ENCODE measurements at regions not wholly inside any gene's neighbourhood (a gene's known extent, or its start where the extent isn't known, plus 50 kb on each side); places are given as distances from the start of the nearest gene placed in this dataset.

- ATAC-seq (no peak), DNase-seq (no peak)
- WGBS, result 87% methylated on average over 3 of the region's 3 CpGs
- Histone ChIP-seq H3K27me3 (ENCODE audit: control insufficient read depth, insufficient read depth) (no peaks in the 10 kb centered on the region), H3K27ac (ENCODE audit: low read length) (no peak overlapping the region), H3K4me3 (ENCODE audit: low read length) (no peak overlapping the region), H3K4me1 (ENCODE audit: control insufficient read depth, insufficient read depth, low read length) (no peaks in the 10 kb centered on the region), H3K9me3 (ENCODE audit: control insufficient read depth, low read length) (no peaks in the 10 kb centered on the region)
- intact Hi-C loops (cut with DNase I), result no loop called here
These were observed 315.0 kb downstream of the LPIN1 start for GRCh38 chr2:12061286-12062052.

GRCh38 chr2:12062053-12062395, 315.6 kb downstream of the LPIN1 start:
- ATAC-seq (no peak), DNase-seq (no peak)
- intact Hi-C loops (cut with DNase I), result no loop called here
- Histone ChIP-seq H3K27me3 (ENCODE audit: control insufficient read depth, insufficient read depth) (no peaks in the 10 kb centered on the region), H3K4me1 (ENCODE audit: control insufficient read depth, insufficient read depth, low read length) (no peaks in the 10 kb centered on the region), H3K9me3 (ENCODE audit: control insufficient read depth, low read length) (no peaks in the 10 kb centered on the region), H3K4me3 (ENCODE audit: low read length) (no peak overlapping the region), H3K27ac (ENCODE audit: low read length) (no peak overlapping the region)
- 88% methylated on average over 2 of the region's 2 CpGs for WGBS

GRCh38 chr2:12063210-12063609, 316.8 kb downstream of the LPIN1 start:
- WGBS, result 96% methylated on average over 5 of the region's 5 CpGs
- Histone ChIP-seq H3K9me3 (ENCODE audit: control insufficient read depth, low read length) (no peaks in the 10 kb centered on the region), H3K4me3 (ENCODE audit: low read length) (no peak overlapping the region), H3K4me1 (ENCODE audit: control insufficient read depth, insufficient read depth, low read length) (no peaks in the 10 kb centered on the region), H3K27ac (ENCODE audit: low read length) (no peak overlapping the region), H3K27me3 (ENCODE audit: control insufficient read depth, insufficient read depth) (no peaks in the 10 kb centered on the region)
- no peak for ATAC-seq
- DNase-seq, result no peak
- intact Hi-C loops (cut with DNase I), result no loop called here

GRCh38 chr2:12064153-12064552, 317.7 kb downstream of the LPIN1 start:
- ATAC-seq (peak; percentile 45 to 68), DNase-seq (no peak)
- intact Hi-C loops (cut with DNase I), result no loop called here

GRCh38 chr2:12066116-12066515, 319.7 kb downstream of the LPIN1 start:
- ATAC-seq, result no peak
- H3K4me3 ChIP-seq (ENCODE audit: low read length), result no peak overlapping the region

More at GRCh38 chr2:12064153-12064552, 317.7 kb downstream of the LPIN1 start:
- no peak overlapping the region for H3K4me3 ChIP-seq (ENCODE audit: low read length)
- no peaks in the 10 kb centered on the region for H3K27me3 ChIP-seq (ENCODE audit: control insufficient read depth, insufficient read depth)
- WGBS, result 62% methylated on average over 5 of the region's 5 CpGs
- no peaks in the 10 kb centered on the region for H3K4me1 ChIP-seq (ENCODE audit: control insufficient read depth, insufficient read depth, low read length)
- H3K27ac ChIP-seq (ENCODE audit: low read length), result no peak overlapping the region
- no peaks in the 10 kb centered on the region for H3K9me3 ChIP-seq (ENCODE audit: control insufficient read depth, low read length)

GRCh38 chr2:12066986-12067385, 320.6 kb downstream of the LPIN1 start:
- H3K9me3 ChIP-seq (ENCODE audit: control insufficient read depth, low read length), result no peaks in the 10 kb centered on the region
- H3K4me3 ChIP-seq (ENCODE audit: low read length), result no peak overlapping the region
- H3K4me1 ChIP-seq (ENCODE audit: control insufficient read depth, insufficient read depth, low read length), result no peaks in the 10 kb centered on the region
- intact Hi-C loops (cut with DNase I), result no loop called here
- ATAC-seq, result no peak
- DNase-seq, result no peak
- H3K27ac ChIP-seq (ENCODE audit: low read length), result no peak overlapping the region
- WGBS, result 93% methylated on average over 1 of the region's 1 CpG
- H3K27me3 ChIP-seq (ENCODE audit: control insufficient read depth, insufficient read depth), result no peaks in the 10 kb centered on the region

More at GRCh38 chr2:12066116-12066515, 319.7 kb downstream of the LPIN1 start:
- H3K4me1 ChIP-seq (ENCODE audit: control insufficient read depth, insufficient read depth, low read length), result no peaks in the 10 kb centered on the region
- 78% methylated on average over 1 of the region's 1 CpG for WGBS
- no peaks in the 10 kb centered on the region for H3K9me3 ChIP-seq (ENCODE audit: control insufficient read depth, low read length)
- no peak overlapping the region for H3K27ac ChIP-seq (ENCODE audit: low read length)
- DNase-seq, result no peak
- intact Hi-C loops (cut with DNase I), result no loop called here
- H3K27me3 ChIP-seq (ENCODE audit: control insufficient read depth, insufficient read depth), result no peaks in the 10 kb centered on the region

GRCh38 chr2:12068796-12069538, 322.5 kb downstream of the LPIN1 start:
- DNase-seq (no peak), ATAC-seq (no peak)
- Histone ChIP-seq H3K9me3 (ENCODE audit: control insufficient read depth, low read length) (no peaks in the 10 kb centered on the region), H3K4me1 (ENCODE audit: control insufficient read depth, insufficient read depth, low read length) (no peaks in the 10 kb centered on the region), H3K4me3 (ENCODE audit: low read length) (no peak overlapping the region), H3K27ac (ENCODE audit: low read length) (no peak overlapping the region), H3K27me3 (ENCODE audit: control insufficient read depth, insufficient read depth) (no peaks in the 10 kb centered on the region)
- intact Hi-C loops (cut with DNase I), result no loop called here
- 77% methylated on average over 6 of the region's 6 CpGs for WGBS

- 41% methylated on average over 2 of the region's 2 CpGs for WGBS
- Histone ChIP-seq H3K27ac (ENCODE audit: low read length) (no peak overlapping the region), H3K4me3 (ENCODE audit: low read length) (no peak overlapping the region), H3K27me3 (ENCODE audit: control insufficient read depth, insufficient read depth) (no peaks in the 10 kb centered on the region), H3K4me1 (ENCODE audit: control insufficient read depth, insufficient read depth, low read length) (no peaks in the 10 kb centered on the region), H3K9me3 (ENCODE audit: control insufficient read depth, low read length) (no peaks in the 10 kb centered on the region)
- intact Hi-C loops (cut with DNase I), result no loop called here
- DNase-seq, result no peak
- no peak for ATAC-seq
These were observed 323.7 kb downstream of the LPIN1 start for GRCh38 chr2:12070153-12070552.

GRCh38 chr2:12070581-12070980, 324.1 kb downstream of the LPIN1 start:
- Histone ChIP-seq H3K9me3 (ENCODE audit: control insufficient read depth, low read length) (no peaks in the 10 kb centered on the region), H3K27me3 (ENCODE audit: control insufficient read depth, insufficient read depth) (no peaks in the 10 kb centered on the region), H3K27ac (ENCODE audit: low read length) (no peak overlapping the region), H3K4me1 (ENCODE audit: control insufficient read depth, insufficient read depth, low read length) (no peaks in the 10 kb centered on the region), H3K4me3 (ENCODE audit: low read length) (no peak overlapping the region)
- no peak for DNase-seq
- 94% methylated on average over 4 of the region's 4 CpGs for WGBS
- no peak for ATAC-seq
- intact Hi-C loops (cut with DNase I), result no loop called here

- ATAC-seq (no peak), DNase-seq (no peak)
- intact Hi-C loops (cut with DNase I), result no loop called here
- Histone ChIP-seq H3K4me1 (ENCODE audit: control insufficient read depth, insufficient read depth, low read length) (no peaks in the 10 kb centered on the region), H3K27me3 (ENCODE audit: control insufficient read depth, insufficient read depth) (no peaks in the 10 kb centered on the region), H3K27ac (ENCODE audit: low read length) (no peak overlapping the region), H3K9me3 (ENCODE audit: control insufficient read depth, low read length) (no peaks in the 10 kb centered on the region), H3K4me3 (ENCODE audit: low read length) (no peak overlapping the region)
These were observed 324.9 kb downstream of the LPIN1 start for GRCh38 chr2:12071318-12071717.

- DNase-seq (no peak), ATAC-seq (no peak)
- Histone ChIP-seq H3K9me3 (ENCODE audit: control insufficient read depth, low read length) (no peaks in the 10 kb centered on the region), H3K27ac (ENCODE audit: low read length) (no peak overlapping the region), H3K4me3 (ENCODE audit: low read length) (no peak overlapping the region), H3K27me3 (ENCODE audit: control insufficient read depth, insufficient read depth) (no peaks in the 10 kb centered on the region), H3K4me1 (ENCODE audit: control insufficient read depth, insufficient read depth, low read length) (no peaks in the 10 kb centered on the region)
- intact Hi-C loops (cut with DNase I), result no loop called here
- WGBS, result 93% methylated on average over 6 of the region's 6 CpGs
These were observed 326.9 kb downstream of the LPIN1 start for GRCh38 chr2:12073217-12073852.
